Effector CD8-positive, alpha-beta T cell (primary cell): ENCODE measurements at regions not wholly inside any gene's neighbourhood (a gene's known extent, or its start where the extent isn't known, plus 50 kb on each side); places are given as distances from the start of the nearest gene placed in this dataset.

Experiments
- DNase-seq: peaks from one replicate; lab custom pipeline; 2025; lab: John Stamatoyannopoulos, UW

GRCh38 chr1:59022799-59023198 lies 239.0 kb upstream of the JUN start:
- no peak for DNase-seq

- DNase-seq: no peak
These were observed 241.4 kb upstream of the JUN start for GRCh38 chr1:59025201-59025600.

GRCh38 chr1:59025898-59026426 lies 242.1 kb upstream of the JUN start:
- DNase-seq: no peak

- DNase-seq: no peak
These were observed 242.7 kb upstream of the JUN start for GRCh38 chr1:59026472-59026948.

GRCh38 chr1:59027177-59027576 lies 243.3 kb upstream of the JUN start:
- DNase-seq: no peak

GRCh38 chr1:59028048-59028447 lies 244.2 kb upstream of the JUN start:
- DNase-seq: no peak

- no peak for DNase-seq
These were observed 245.7 kb upstream of the JUN start for GRCh38 chr1:59029411-59030167.

- no peak for DNase-seq
These were observed 248.4 kb upstream of the JUN start for GRCh38 chr1:59032228-59032627.

- DNase-seq: no peak
These were observed 249.9 kb upstream of the JUN start for GRCh38 chr1:59033761-59034160.

- DNase-seq: no peak
These were observed 251.1 kb upstream of the JUN start for GRCh38 chr1:59034925-59035324.

GRCh38 chr1:59039551-59039950 lies 255.7 kb upstream of the JUN start:
- no peak for DNase-seq

GRCh38 chr1:59040486-59040885 lies 256.4 kb upstream of the FGGY start:
- no peak for DNase-seq

GRCh38 chr1:59041646-59042277 lies 255.1 kb upstream of the FGGY start:
- DNase-seq: no peak

GRCh38 chr1:59043796-59044195 lies 253.1 kb upstream of the FGGY start:
- no peak for DNase-seq

- no peak for DNase-seq
These were observed 252.3 kb upstream of the FGGY start for GRCh38 chr1:59044535-59045121.

GRCh38 chr1:59045137-59045536 lies 251.8 kb upstream of the FGGY start:
- DNase-seq: no peak

GRCh38 chr1:59045636-59046035 lies 251.3 kb upstream of the FGGY start:
- no peak for DNase-seq

- no peak for DNase-seq
These were observed 250.8 kb upstream of the FGGY start for GRCh38 chr1:59046134-59046533.

- no peak for DNase-seq
These were observed 250.2 kb upstream of the FGGY start for GRCh38 chr1:59046730-59047157.

GRCh38 chr1:59051007-59051406 lies 245.9 kb upstream of the FGGY start:
- DNase-seq: no peak

GRCh38 chr1:59052166-59052590 lies 244.7 kb upstream of the FGGY start:
- DNase-seq: no peak

GRCh38 chr1:59054172-59054571 lies 242.7 kb upstream of the FGGY start:
- no peak for DNase-seq
